H1 (cell line): ENCODE measurements at regions not wholly inside any gene's neighbourhood (a gene's known extent, or its start where the extent isn't known, plus 50 kb on each side); places are given as distances from the start of the nearest gene placed in this dataset.

Experiments used
- CTCF ChIA-PET: fragments of 300-600 bp; sonication (Branson Sonifier 250); formaldehyde crosslinking; loops from one replicate; lab custom pipeline; 2021; ENCODE audit not compliant: partially characterized antibody; lab: Charles Lee
- POLR2A ChIA-PET: fragments of 300-600 bp; sonication (Branson Sonifier 250); formaldehyde crosslinking; loops from one replicate; lab custom pipeline; 2021; ENCODE audit warnings: inconsistent platforms; ENCODE audit not compliant: partially characterized antibody; lab: Charles Lee
- DNase-seq, 2 experiments: peaks; one replicate each; pipeline versions ENCODE4 v3.0.0 to v3.0.0-alpha.2; 2010 to 2022; ENCODE audit warnings: low spot score in 2 of 2, low read depth in 1 of 2, mixed read lengths in 1 of 2
- FAIRE-seq: peaks from 2 replicates; lab custom pipeline; 2011; peaks lifted over from hg19 to GRCh38; lab: Jason Lieb, UNC
- H2AFZ ChIP-seq: 2 replicates; pipeline ENCODE4 v1.8.1; 2012; ENCODE audit warnings: low read length, inconsistent platforms
- H2AK5ac ChIP-seq: 2 replicates; pipeline ENCODE4 v1.6.1; 2013; ENCODE audit warnings: low read depth, low read length
- H2BK120ac ChIP-seq: replicated peaks from 2 replicates; pipeline ENCODE3; 2013; ENCODE audit warnings: low read depth, low read length, inconsistent platforms
- H2BK12ac ChIP-seq: 2 replicates; pipeline ENCODE4 v1.6.1; 2013; ENCODE audit warnings: low read depth, low read length
- H2BK15ac ChIP-seq: 2 replicates; pipeline ENCODE4 v1.6.1; 2013; ENCODE audit warnings: low read length
- H2BK20ac ChIP-seq: 2 replicates; pipeline ENCODE4 v1.6.1; 2013; ENCODE audit warnings: low read length
- H2BK5ac ChIP-seq: 2 replicates; pipeline ENCODE4 v1.6.1; 2013; ENCODE audit warnings: low read depth, low read length
- H3K14ac ChIP-seq: 2 replicates; pipeline ENCODE4 v1.6.1; 2013; ENCODE audit warnings: inconsistent platforms; ENCODE audit not compliant: insufficient read length
- H3K18ac ChIP-seq: 2 replicates; pipeline ENCODE4 v1.6.1; 2013; ENCODE audit warnings: low read length; ENCODE audit errors: extremely low read depth
- H3K23ac ChIP-seq: 2 replicates; pipeline ENCODE4 v1.6.1; 2013; ENCODE audit warnings: inconsistent platforms; ENCODE audit not compliant: insufficient read length
- H3K23me2 ChIP-seq: 2 replicates; pipeline ENCODE4 v1.6.1; 2013; ENCODE audit warnings: low read depth, low read length
- H3K27ac ChIP-seq: 2 replicates; pipeline ENCODE4 v1.6.1; 2011; ENCODE audit warnings: low read depth, low read length, inconsistent platforms
- H3K27me3 ChIP-seq, 4 experiments: replicated peaks in 1 of 4; 1 replicate in 1 of 4; 2 replicates in 3 of 4; pipeline versions ENCODE4 v1.6.1 to v1.8.1; 2011 to 2013; ENCODE audit warnings: low read length in 3 of 4, mild to moderate bottlenecking in 3 of 4, inconsistent platforms in 2 of 4, mixed read lengths in 2 of 4, moderate library complexity in 1 of 4; ENCODE audit not compliant: control insufficient read depth in 3 of 4, insufficient read depth in 3 of 4; ENCODE audit errors: extremely low read depth in 1 of 4
- H3K36me3 ChIP-seq, 4 experiments: 2 replicates each; pipeline versions ENCODE4 v1.6.1 to v1.8.1; 2011 to 2013; ENCODE audit warnings: mild to moderate bottlenecking in 4 of 4, low read length in 3 of 4, moderate library complexity in 2 of 4, control low read depth in 1 of 4, inconsistent platforms in 1 of 4; ENCODE audit not compliant: insufficient read depth in 4 of 4, control insufficient read depth in 2 of 4
- H3K4ac ChIP-seq: replicated peaks from 2 replicates; pipeline ENCODE3; 2013; ENCODE audit warnings: low read length, low read depth, mixed read lengths, inconsistent platforms; ENCODE audit not compliant: insufficient read length
- H3K4me1 ChIP-seq, 4 experiments: replicated peaks in 1 of 4; 1 replicate in 1 of 4; 2 replicates in 3 of 4; pipeline versions ENCODE4 v1.6.1 to v1.8.1; 2011 to 2013; ENCODE audit warnings: low read length in 3 of 4, inconsistent platforms in 2 of 4, mixed read lengths in 1 of 4; ENCODE audit not compliant: insufficient read depth in 4 of 4, control insufficient read depth in 3 of 4
- H3K4me2 ChIP-seq, 2 experiments: 2 replicates each; pipeline versions ENCODE4 v1.6.1 to v1.8.1; 2011 to 2013; ENCODE audit warnings: low read depth in 2 of 2, low read length in 2 of 2, control low read depth in 1 of 2, inconsistent platforms in 1 of 2, mild to moderate bottlenecking in 1 of 2; ENCODE audit not compliant: insufficient read depth in 1 of 2
- H3K4me3 ChIP-seq, 4 experiments: fragments of 200-600, 300-600 bp in 1 of 4; sonication (generic), shearing (Covaris generic), sonication (Bioruptor Twin) in 1 of 4; 2 replicates each; pipeline versions ENCODE4 v1.5.1 to v1.8.1; 2011 to 2016; ENCODE audit warnings: low read length in 4 of 4, low read depth in 3 of 4, control low read depth in 2 of 4, inconsistent platforms in 2 of 4, mild to moderate bottlenecking in 2 of 4, mixed read lengths in 1 of 4, moderate library complexity in 1 of 4; ENCODE audit not compliant: insufficient read depth in 2 of 4; ENCODE audit errors: extremely low read depth in 1 of 4
- H3K56ac ChIP-seq: replicated peaks from 2 replicates; pipeline ENCODE3; 2013; ENCODE audit warnings: low read depth, mild to moderate bottlenecking, mixed read lengths, low read length, inconsistent platforms; ENCODE audit not compliant: insufficient read length
- H3K79me1 ChIP-seq: 2 replicates; pipeline ENCODE4 v1.6.1; 2013; ENCODE audit warnings: low read depth, low read length, control low read depth
- H3K79me2 ChIP-seq, 2 experiments: 2 replicates each; pipeline versions ENCODE4 v1.6.1 to v1.8.1; 2012 to 2013; ENCODE audit warnings: low read length in 2 of 2, mild to moderate bottlenecking in 2 of 2, inconsistent platforms in 1 of 2; ENCODE audit not compliant: insufficient read depth in 2 of 2, control insufficient read depth in 1 of 2
- H3K9ac ChIP-seq, 4 experiments: replicated peaks in 1 of 4; 1 replicate in 1 of 4; 2 replicates in 3 of 4; pipeline versions ENCODE4 v1.6.1 to v1.8.1; 2011 to 2013; ENCODE audit warnings: low read depth in 3 of 4, low read length in 3 of 4, control low read depth in 2 of 4, mild to moderate bottlenecking in 2 of 4, moderate library complexity in 2 of 4, inconsistent platforms in 1 of 4; ENCODE audit errors: extremely low read depth in 1 of 4
- H3K9me3 ChIP-seq, 2 experiments: 2 replicates each; pipeline versions ENCODE4 v1.6.1 to v1.8.1; 2012 to 2013; ENCODE audit warnings: mild to moderate bottlenecking in 2 of 2, moderate library complexity in 2 of 2, control low read depth in 1 of 2, inconsistent platforms in 1 of 2, low read depth in 1 of 2, low read length in 1 of 2, mixed read lengths in 1 of 2; ENCODE audit not compliant: insufficient read depth in 2 of 2
- H4K20me1 ChIP-seq, 2 experiments: replicated peaks in 1 of 2; 2 replicates each; pipeline versions ENCODE3 to v1.8.1; 2011 to 2013; ENCODE audit warnings: inconsistent platforms in 2 of 2, low read length in 2 of 2, mild to moderate bottlenecking in 1 of 2; ENCODE audit not compliant: insufficient read depth in 2 of 2, control insufficient read depth in 1 of 2
- H4K5ac ChIP-seq: 2 replicates; pipeline ENCODE4 v1.6.1; 2013; ENCODE audit warnings: low read length, low read depth, mixed read lengths, inconsistent platforms; ENCODE audit not compliant: insufficient read length
- H4K8ac ChIP-seq: 2 replicates; pipeline ENCODE4 v1.8.0; 2013; ENCODE audit warnings: mild to moderate bottlenecking, moderate library complexity, low read length, inconsistent platforms; ENCODE audit not compliant: insufficient read depth; ENCODE audit errors: extremely low read depth
- H4K91ac ChIP-seq: replicated peaks from 2 replicates; pipeline ENCODE3; 2013; ENCODE audit warnings: low read length, mixed read lengths, inconsistent platforms; ENCODE audit not compliant: insufficient read length
- EGR1 ChIP-seq: IDR thresholded peaks from 2 replicates; pipeline ENCODE4 v1.6.1; 2011; ENCODE audit warnings: low read depth, low read length, borderline replicate concordance
- POLR2A ChIP-seq, 2 experiments: IDR thresholded peaks; 1 replicate in 1 of 2; 2 replicates in 1 of 2; pipeline ENCODE4 v1.6.1; 2011; ENCODE audit warnings: low read depth in 2 of 2, low read length in 2 of 2, mild to moderate bottlenecking in 2 of 2; ENCODE audit errors: control extremely low read depth in 1 of 2
- POLR2AphosphoS5 ChIP-seq: IDR thresholded peaks from 2 replicates; pipeline ENCODE4 v1.6.1; 2011; ENCODE audit warnings: low read depth, low read length
- TBP ChIP-seq: IDR thresholded peaks from 2 replicates; pipeline ENCODE4 v1.6.1; 2011; ENCODE audit warnings: low read depth, low read length, improper control_type of control experiment
- WGBS, 2 experiments: shearing (Covaris generic) in 1 of 2; methylation state at CpG; one replicate each; pipeline versions ENCODE4 v1.1.6 to v1.1.7; 2013 to 2015; ENCODE audit warnings: low lambda C conversion rate in 2 of 2, mixed read lengths in 2 of 2, inconsistent platforms in 1 of 2, low coverage in 1 of 2, missing lambda C conversion rate in 1 of 2; ENCODE audit not compliant: insufficient replicate concordance in 2 of 2, insufficient coverage in 1 of 2, insufficient read length in 1 of 2; ENCODE audit errors: extremely low coverage in 1 of 2, missing lambda C conversion rate in 1 of 2; 5-methylcytosine and 5-hydroxymethylcytosine counted together
- TF ChIP-seq, protein P1 (sequence below): IDR thresholded peaks from 2 replicates; pipeline ENCODE4 v1.6.1; 2012; ENCODE audit warnings: inconsistent platforms

DNA sequence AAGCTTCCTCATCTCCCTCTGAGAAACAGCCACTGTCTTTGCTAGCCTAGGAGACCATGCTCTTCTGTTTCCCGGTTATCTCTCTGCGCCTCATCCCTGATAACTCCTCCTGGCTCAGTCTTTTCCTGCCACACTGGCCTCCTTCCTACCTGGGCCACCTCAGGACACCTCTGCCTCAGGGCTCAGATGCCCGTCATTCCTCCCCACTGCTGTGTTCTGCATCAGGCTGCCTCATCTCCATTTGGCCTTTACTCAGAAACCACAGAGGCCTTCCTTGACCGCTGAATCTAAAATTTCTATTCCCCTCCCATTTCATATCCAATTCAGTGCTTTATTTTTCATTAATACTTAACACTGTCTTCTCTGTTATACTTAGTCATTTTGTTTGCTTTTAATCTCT is 311.0 kb upstream of the RGS6 start:
- no peaks in the 10 kb centered on the region for H3K79me2 ChIP-seq
- H4K20me1 ChIP-seq = peaks cover 0 to 2% of the 10 kb centered on the region in 2 experiments
- H4K5ac ChIP-seq = no peak overlapping the region
- no peak overlapping the region for H2AFZ ChIP-seq
- H2AK5ac ChIP-seq = no peak overlapping the region
- CTCF ChIA-PET = no interaction called here
- no peak overlapping the region for H2BK12ac ChIP-seq
- no peaks in the 10 kb centered on the region for H3K27me3 ChIP-seq
- H3K23me2 ChIP-seq = no peaks in the 10 kb centered on the region
- no peak for TF ChIP-seq POLR2A (IDR thresholded peaks at IDR 0.05; ENCODE audit: control extremely low read depth in 1 of 2, low read depth in 2 of 2, low read length in 2 of 2)
- TF ChIP-seq TBP = no peak
- TF ChIP-seq POLR2AphosphoS5 = no peak
- TF ChIP-seq, protein P1, sequence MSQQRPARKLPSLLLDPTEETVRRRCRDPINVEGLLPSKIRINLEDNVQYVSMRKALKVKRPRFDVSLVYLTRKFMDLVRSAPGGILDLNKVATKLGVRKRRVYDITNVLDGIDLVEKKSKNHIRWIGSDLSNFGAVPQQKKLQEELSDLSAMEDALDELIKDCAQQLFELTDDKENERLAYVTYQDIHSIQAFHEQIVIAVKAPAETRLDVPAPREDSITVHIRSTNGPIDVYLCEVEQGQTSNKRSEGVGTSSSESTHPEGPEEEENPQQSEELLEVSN = no peak
- no peak for TF ChIP-seq EGR1
- no peak overlapping the region for H2BK15ac ChIP-seq
- FAIRE-seq = no peak
- no peak overlapping the region for H3K4me3 ChIP-seq
- H3K18ac ChIP-seq = no peak overlapping the region
- no peak overlapping the region for H3K4me2 ChIP-seq
- no peak overlapping the region for H3K27ac ChIP-seq
- no peak overlapping the region for H2BK5ac ChIP-seq
- H3K4me1 ChIP-seq = peaks cover 0 to 4% (median under 1%) of the 10 kb centered on the region in 4 experiments; a peak in 2 of 7 replicates
- no peak for DNase-seq
- no peak overlapping the region for H3K56ac ChIP-seq
- H3K9me3 ChIP-seq = no peaks in the 10 kb centered on the region
- no peak overlapping the region for H3K9ac ChIP-seq
- 94% methylated on average over 4 of the region's 4 CpGs; no CpG with 5 or more reads in 1 of the 2 experiments for WGBS, 2 experiments
- H3K14ac ChIP-seq = no peak overlapping the region
- no peak overlapping the region for H2BK20ac ChIP-seq
- H4K8ac ChIP-seq = no peak overlapping the region
- no peaks in the 10 kb centered on the region for H3K79me1 ChIP-seq
- H3K23ac ChIP-seq = no peak overlapping the region
- no peak overlapping the region for H4K91ac ChIP-seq
- POLR2A ChIA-PET = no interaction called here
- H3K4ac ChIP-seq = no peak overlapping the region
- peaks cover 0 to 3% (median 1%) of the 10 kb centered on the region in 4 experiments; a peak in 1 of 8 replicates for H3K36me3 ChIP-seq
- H2BK120ac ChIP-seq = no peak overlapping the region
